GM18519 (cell line): ENCODE measurements at regions not wholly inside any gene's neighbourhood (a gene's known extent, or its start where the extent isn't known, plus 50 kb on each side); places are given as distances from the start of the nearest gene placed in this dataset.
"Not testable (repeated sequence)": the region's sequence is repeated elsewhere in the genome, so short reads cannot be mapped to it uniquely, and the experiment has no call there.

ENCODE experiments used
- ATAC-seq: cut with Tn5 transposase; IDR thresholded peaks from one replicate; pipeline ENCODE4 v1.9.1; 2021; ENCODE audit warnings: mild to moderate bottlenecking, moderate library complexity; ENCODE audit not compliant: unreplicated experiment, low FRiP score

- no peak for ATAC-seq
Observed at GRCh38 chr6:142631517-142632385, 313.2 kb downstream of the HIVEP2 start.

- ATAC-seq: no peak
Observed at GRCh38 chr6:142633317-142633716, 311.7 kb downstream of the HIVEP2 start.

- no peak for ATAC-seq
Observed at GRCh38 chr6:142635130-142635529, 309.8 kb downstream of the HIVEP2 start.

GRCh38 chr6:142637624-142638351, 307.2 kb downstream of the HIVEP2 start:
- ATAC-seq: no peak

- no peak for ATAC-seq
Observed at GRCh38 chr6:142642651-142643050, 302.3 kb downstream of the HIVEP2 start.

- no peak for ATAC-seq
Observed at GRCh38 chr6:142644866-142645265, 300.1 kb downstream of the HIVEP2 start.

- ATAC-seq: no peak
Observed at GRCh38 chr6:142645663-142646062, 299.3 kb downstream of the HIVEP2 start.

- no peak for ATAC-seq
Observed at GRCh38 chr6:142647449-142648035, 297.4 kb downstream of the HIVEP2 start.

GRCh38 chr6:142648036-142648451, 296.9 kb downstream of the HIVEP2 start:
- ATAC-seq: no peak

GRCh38 chr6:142648526-142648925, 296.4 kb downstream of the HIVEP2 start:
- no peak for ATAC-seq

GRCh38 chr6:142649438-142650234, 295.3 kb downstream of the HIVEP2 start:
- not testable (repeated sequence) for ATAC-seq

GRCh38 chr6:142651384-142651783, 293.6 kb downstream of the HIVEP2 start:
- no peak for ATAC-seq

- no peak for ATAC-seq
Observed at GRCh38 chr6:142653710-142654420, 291.1 kb downstream of the HIVEP2 start.

GRCh38 chr6:142659661-142660060, 285.3 kb downstream of the HIVEP2 start:
- no peak for ATAC-seq

- no peak for ATAC-seq
Observed at GRCh38 chr6:142665393-142665792, 279.6 kb downstream of the HIVEP2 start.

- ATAC-seq: no peak
Observed at GRCh38 chr6:142666599-142667185, 278.3 kb downstream of the HIVEP2 start.

- ATAC-seq: no peak
Observed at GRCh38 chr6:142669471-142670351, 275.3 kb downstream of the HIVEP2 start.

GRCh38 chr6:142671791-142672190, 273.2 kb downstream of the HIVEP2 start:
- ATAC-seq: peak; percentile 88

GRCh38 chr6:142675517-142675916, 269.5 kb downstream of the HIVEP2 start:
- no peak for ATAC-seq
